GM19099 (cell line): ENCODE measurements at regions not wholly inside any gene's neighbourhood (a gene's known extent, or its start where the extent isn't known, plus 50 kb on each side); places are given as distances from the start of the nearest gene placed in this dataset.

Experiments
- POLR2A ChIP-seq: IDR thresholded peaks from 3 replicates; pipeline ENCODE4 v1.6.1; 2011; ENCODE audit warnings: low read depth; ENCODE audit not compliant: insufficient read length; ENCODE audit errors: extremely low read depth

GRCh38 chr3:39639344-39640236 is 169.8 kb upstream of the MYRIP start:
- no peak for TF ChIP-seq POLR2A

GRCh38 chr3:39641274-39641673 is 168.1 kb upstream of the MYRIP start:
- no peak for TF ChIP-seq POLR2A

GRCh38 chr3:39644176-39644575 is 165.2 kb upstream of the MYRIP start:
- no peak for TF ChIP-seq POLR2A

GRCh38 chr3:39651993-39652739 is 157.2 kb upstream of the MYRIP start:
- no peak for TF ChIP-seq POLR2A

GRCh38 chr3:39657075-39657474 is 152.3 kb upstream of the MYRIP start:
- TF ChIP-seq POLR2A, result no peak

- no peak for TF ChIP-seq POLR2A
Observed at GRCh38 chr3:39657775-39658174, 151.6 kb upstream of the MYRIP start.

GRCh38 chr3:39664931-39665330 is 144.5 kb upstream of the MYRIP start:
- TF ChIP-seq POLR2A, result no peak

- TF ChIP-seq POLR2A, result no peak
Observed at GRCh38 chr3:39665441-39665840, 144.0 kb upstream of the MYRIP start.

- TF ChIP-seq POLR2A, result no peak
Observed at GRCh38 chr3:39668420-39668819, 141.0 kb upstream of the MYRIP start.

- no peak for TF ChIP-seq POLR2A
Observed at GRCh38 chr3:39671116-39671515, 138.3 kb upstream of the MYRIP start.

- no peak for TF ChIP-seq POLR2A
Observed at GRCh38 chr3:39671600-39671999, 137.8 kb upstream of the MYRIP start.

- no peak for TF ChIP-seq POLR2A
Observed at GRCh38 chr3:39705351-39705900, 104.0 kb upstream of the MYRIP start.

GRCh38 chr3:39707314-39707909 is 102.0 kb upstream of the MYRIP start:
- TF ChIP-seq POLR2A, result no peak

GRCh38 chr3:39712413-39713048 is 96.9 kb upstream of the MYRIP start:
- no peak for TF ChIP-seq POLR2A

GRCh38 chr3:39716849-39717248 is 92.6 kb upstream of the MYRIP start:
- no peak for TF ChIP-seq POLR2A
